ENCODE measurements at regions not wholly inside any gene's neighbourhood (a gene's known extent, or its start where the extent isn't known, plus 50 kb on each side); places are given as distances from the start of the nearest gene placed in this dataset.

- Histone ChIP-seq H3K14ac (replicated peaks; ENCODE audit: low read depth, low read length) (no peak overlapping the region), H3K18ac (ENCODE audit: low read depth, low read length) (no peak overlapping the region), H3K4me3 (ENCODE audit: insufficient read depth, low read depth, low read length) (no peak overlapping the region), H4K91ac (ENCODE audit: insufficient read depth, low read depth, low read length) (no peak overlapping the region), H3K4ac (ENCODE audit: low read depth, low read length) (no peak overlapping the region), H3K27ac (ENCODE audit: insufficient read depth, low read length) (no peak overlapping the region), H3K56ac (ENCODE audit: extremely low read depth, insufficient read depth, low read length) (no peak overlapping the region), H2BK120ac (ENCODE audit: low read depth, low read length) (no peak overlapping the region), H4K20me1 (ENCODE audit: insufficient read depth, low read length) (no peaks in the 10 kb centered on the region), H3K9ac (ENCODE audit: low read depth, low read length) (no peak overlapping the region), H2AFZ (replicated peaks; ENCODE audit: low read length, poor library complexity) (no peak overlapping the region), H2BK15ac (ENCODE audit: low read depth, low read length) (no peak overlapping the region), H2AK9ac (replicated peaks; ENCODE audit: low read depth, low read length, poor library complexity) (no peak overlapping the region), H2BK5ac (ENCODE audit: low read depth, low read length, poor library complexity, severe bottlenecking) (no peak overlapping the region), H3K27me3 (ENCODE audit: control insufficient read depth, insufficient read depth, low read length) (no peaks in the 10 kb centered on the region), H3K4me1 (ENCODE audit: control insufficient read depth, insufficient read depth, low read length) (no peaks in the 10 kb centered on the region), H3K4me2 (ENCODE audit: low read depth, low read length) (no peak overlapping the region), H4K5ac (ENCODE audit: low read depth, low read length) (no peak overlapping the region), H3K36me3 (ENCODE audit: control insufficient read depth, insufficient read depth, low read length) (no peaks in the 10 kb centered on the region), H4K8ac (ENCODE audit: low read depth in 2 of 2, low read length in 2 of 2) (no peak overlapping the region), H3K79me1 (ENCODE audit: low read depth in 1 of 2, low read length in 2 of 2) (no peaks in the 10 kb centered on the region), H3K9me1 (ENCODE audit: insufficient read depth, low read length) (no peaks in the 10 kb centered on the region), H2BK20ac (ENCODE audit: low read depth, low read length) (no peak overlapping the region), H3K23ac (ENCODE audit: low read depth, low read length) (no peak overlapping the region), H3K9me3 (ENCODE audit: control insufficient read depth, insufficient read depth, low read length) (no peaks in the 10 kb centered on the region), H2AK5ac (ENCODE audit: low read depth, low read length) (no peak overlapping the region)
- no CpG with 5 or more reads among the region's 2 CpGs for WGBS, 2 experiments (ENCODE audit: extremely low coverage in 2 of 2, insufficient read length in 1 of 2)
- ChIA-PET CTCF (interaction anchor here (1.6 kb wide), 1 partner anchor 35 kb away, joined by 3 read pairs; no protein-coding TSS in a partner anchor), POLR2A (ENCODE audit: unreplicated experiment) (no interaction called here)
- DNase-seq = peak; percentile 13
- in situ Hi-C loops (cut with MboI; ENCODE audit: low sequenced_read_pairs) (no loop called here), dilution Hi-C loops (cut with HindIII; ENCODE audit: low sequenced_read_pairs, unreplicated experiment) (no loop called here), intact Hi-C loops (cut with micrococcal nuclease) (no loop called here)
- no TSS peak for BruUV-seq (replicated peaks)
- TF ChIP-seq NFE2L2 (IDR thresholded peaks at IDR 0.05; ENCODE audit: low read depth, low read length) (no peak), RAD21 (IDR thresholded peaks at IDR 0.05; ENCODE audit: low read length) (no peak)
- peak; percentile 49; the same call in 1 of the 2 replicates for ATAC-seq (ENCODE audit: low read depth)
These were observed 146.8 kb upstream of the SPEF2 start for GRCh38 chr5:35470866-35471265.

Data from IMR-90 (cell line).